ENCODE measurements at regions not wholly inside any gene's neighbourhood (a gene's known extent, or its start where the extent isn't known, plus 50 kb on each side); places are given as distances from the start of the nearest gene placed in this dataset.

DNA sequence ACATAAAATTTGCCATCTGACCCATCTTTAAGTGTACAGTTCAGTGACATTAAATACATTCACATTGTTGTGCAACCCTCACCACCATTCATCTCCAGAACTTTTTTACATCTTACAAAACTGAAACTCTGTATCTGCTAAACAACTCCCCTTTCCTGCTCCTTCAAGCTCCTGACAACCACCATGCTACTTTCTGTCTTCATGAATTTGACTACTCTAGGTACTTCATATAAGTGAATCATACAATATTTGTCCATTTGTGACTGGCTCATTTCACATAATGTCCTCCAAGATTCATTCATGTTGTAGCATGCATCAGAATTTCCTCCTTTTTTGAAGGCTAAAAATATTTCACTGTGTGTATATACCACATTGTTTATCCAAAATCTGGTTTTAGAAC is 86.9 kb upstream of the SMLR1 start:
- Mint-ChIP-seq H3K4me3 (no peak overlapping the region), H3K9me3 (peaks cover 8% of the 10 kb centered on the region), H3K27ac (no peak overlapping the region), H3K4me1 (peaks cover 14% of the 10 kb centered on the region), H3K27me3 (ENCODE audit: low read depth) (no peaks in the 10 kb centered on the region), H3K36me3 (no peaks in the 10 kb centered on the region)
- TF ChIP-seq CTCF (IDR thresholded peaks at IDR 0.05; ENCODE audit: unreplicated experiment) = no peak
- no peak for DNase-seq (ENCODE audit: low spot score in 2 of 2, unreplicated experiment in 2 of 2)

DNA sequence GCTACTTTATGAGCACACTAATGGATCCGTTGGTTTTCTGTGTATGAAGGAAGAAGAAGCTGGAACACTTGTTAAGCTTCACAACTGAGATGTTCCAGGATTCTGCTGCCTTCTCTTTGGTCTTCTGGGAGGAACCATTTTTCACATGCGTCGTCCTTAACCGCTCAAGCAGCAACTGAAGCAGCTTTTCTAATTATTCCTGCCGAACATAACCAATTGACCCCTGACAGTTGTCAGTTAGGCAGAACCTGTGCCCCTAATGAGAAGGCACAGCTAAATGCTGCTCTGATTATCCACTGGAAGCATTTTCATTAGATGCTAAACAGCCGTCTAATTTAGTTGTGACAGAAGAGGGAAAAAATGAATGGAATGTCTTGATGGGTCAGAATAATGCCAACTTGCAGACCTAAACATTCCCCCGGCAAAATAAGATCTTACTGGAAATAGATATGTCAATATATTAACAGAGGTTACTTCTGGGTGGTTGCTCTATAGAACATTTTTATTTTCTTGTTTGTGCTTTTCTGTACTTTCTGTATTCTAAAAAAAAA is 85.0 kb upstream of the SMLR1 start:
- peaks cover 8% of the 10 kb centered on the region for H3K9me3 Mint-ChIP-seq
- no peak overlapping the region for H3K4me3 Mint-ChIP-seq
- H3K27me3 Mint-ChIP-seq (ENCODE audit: low read depth) = no peaks in the 10 kb centered on the region
- H3K4me1 Mint-ChIP-seq = peaks cover 17% of the 10 kb centered on the region
- DNase-seq (ENCODE audit: low spot score in 2 of 2, unreplicated experiment in 2 of 2) = no peak
- TF ChIP-seq CTCF (IDR thresholded peaks at IDR 0.05; ENCODE audit: unreplicated experiment) = no peak
- no peaks in the 10 kb centered on the region for H3K36me3 Mint-ChIP-seq
- H3K27ac Mint-ChIP-seq = no peak overlapping the region

DNA sequence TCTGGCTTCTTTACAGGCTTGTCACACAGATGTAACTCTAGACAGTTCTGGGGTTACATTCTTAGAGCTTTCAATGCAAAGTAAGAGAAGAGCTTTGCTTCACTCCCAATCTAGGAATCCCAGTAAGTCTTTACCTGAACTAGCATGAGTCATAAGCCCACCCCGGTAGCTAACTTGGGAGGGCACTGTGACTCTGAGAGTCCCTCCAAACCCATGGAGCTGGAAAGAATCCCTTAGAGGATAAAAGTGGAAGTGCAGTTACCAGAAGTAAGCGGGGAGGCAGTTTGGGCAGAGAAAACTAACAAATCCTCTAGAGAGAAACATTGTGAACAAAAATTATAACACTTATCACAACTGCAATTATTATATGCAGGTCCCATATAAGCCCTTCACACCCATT is 84.0 kb upstream of the SMLR1 start:
- Mint-ChIP-seq H3K27ac (no peak overlapping the region), H3K9me3 (peaks cover 8% of the 10 kb centered on the region), H3K4me3 (no peak overlapping the region), H3K36me3 (no peaks in the 10 kb centered on the region), H3K4me1 (peaks cover 17% of the 10 kb centered on the region), H3K27me3 (ENCODE audit: low read depth) (no peaks in the 10 kb centered on the region)
- no peak for TF ChIP-seq CTCF (IDR thresholded peaks at IDR 0.05; ENCODE audit: unreplicated experiment)
- DNase-seq (ENCODE audit: low spot score in 2 of 2, unreplicated experiment in 2 of 2) = no peak

DNA sequence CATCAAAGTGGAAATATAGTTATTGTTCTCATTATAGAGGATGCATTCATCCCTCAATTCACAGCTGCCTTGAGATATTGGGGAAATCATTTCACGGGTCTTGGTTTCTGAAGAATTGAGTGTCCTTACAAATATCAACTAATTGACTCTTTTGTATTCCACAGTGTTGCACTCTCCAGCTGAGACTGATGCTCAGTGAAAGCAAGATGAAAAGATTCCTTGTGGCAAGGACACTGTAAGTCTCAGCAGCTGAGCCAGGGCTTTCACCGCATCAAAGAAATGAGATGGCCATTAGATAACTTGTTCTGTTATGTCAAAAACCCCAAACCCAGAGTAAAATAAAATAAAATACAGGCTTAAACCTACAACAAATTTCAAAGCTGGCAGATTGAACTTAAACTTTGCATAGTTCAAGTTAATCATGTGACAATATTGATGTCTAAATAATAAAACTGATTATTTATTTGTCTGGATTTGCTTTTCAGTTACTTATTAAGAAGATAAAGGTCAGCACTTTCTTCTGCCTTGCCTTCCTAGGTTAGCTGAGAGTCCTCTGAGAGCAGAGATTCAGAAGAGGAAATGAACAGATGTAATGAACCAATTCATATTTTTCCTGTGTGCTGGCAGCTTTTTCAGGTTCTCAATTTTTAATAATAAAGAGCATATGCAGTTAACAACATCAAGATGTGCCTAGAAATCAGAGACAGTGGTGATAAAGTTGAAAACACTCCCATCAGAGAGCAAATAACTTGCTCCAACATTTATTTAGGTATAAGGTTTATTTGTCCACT is 82.4 kb upstream of the SMLR1 start:
- Mint-ChIP-seq H3K36me3 (no peaks in the 10 kb centered on the region), H3K27me3 (ENCODE audit: low read depth) (no peaks in the 10 kb centered on the region), H3K4me3 (no peak overlapping the region), H3K4me1 (peaks cover 17% of the 10 kb centered on the region), H3K27ac (no peak overlapping the region), H3K9me3 (peaks cover 17% of the 10 kb centered on the region)
- DNase-seq (ENCODE audit: low spot score in 2 of 2, unreplicated experiment in 2 of 2) = no peak
- TF ChIP-seq CTCF (IDR thresholded peaks at IDR 0.05; ENCODE audit: unreplicated experiment) = no peak

GRCh38 chr6:130748041-130748440 is 79.2 kb upstream of the SMLR1 start:
- H3K4me3 Mint-ChIP-seq = no peak overlapping the region
- H3K4me1 Mint-ChIP-seq = peaks cover 7% of the 10 kb centered on the region
- no peaks in the 10 kb centered on the region for H3K27me3 Mint-ChIP-seq (ENCODE audit: low read depth)
- H3K9me3 Mint-ChIP-seq = peaks cover 18% of the 10 kb centered on the region
- TF ChIP-seq CTCF (IDR thresholded peaks at IDR 0.05; ENCODE audit: unreplicated experiment) = no peak
- peaks cover 3% of the 10 kb centered on the region for H3K36me3 Mint-ChIP-seq
- H3K27ac Mint-ChIP-seq = no peak overlapping the region
- no peak for DNase-seq (ENCODE audit: low spot score in 2 of 2, unreplicated experiment in 2 of 2)

Measured in mesothelial cell of epicardium (in vitro differentiated cells).